ENCODE measurements at regions not wholly inside any gene's neighbourhood (a gene's known extent, or its start where the extent isn't known, plus 50 kb on each side); places are given as distances from the start of the nearest gene placed in this dataset.
A peak's percentile ranks its signal among the peaks of the same experiment; 100 is the strongest.
"Not testable (repeated sequence)": the region's sequence is repeated elsewhere in the genome, so short reads cannot be mapped to it uniquely, and the experiment has no call there.

GRCh38 chr3:107233877-107234276 lies 143.4 kb upstream of the CCDC54 start:
- not testable (repeated sequence) for DNase-seq (ENCODE audit: extremely low spot score, insufficient read length, low read depth)

GRCh38 chr3:107235193-107235927 lies 141.9 kb upstream of the CCDC54 start:
- FAIRE-seq (no peak), DNase-seq (ENCODE audit: extremely low spot score, insufficient read length, low read depth) (no peak)

More at GRCh38 chr3:107233877-107234276, 143.4 kb upstream of the CCDC54 start:
- FAIRE-seq: not testable (repeated sequence)

- FAIRE-seq (peak; percentile 89), DNase-seq (ENCODE audit: extremely low spot score, insufficient read length, low read depth) (peak; percentile 38)
Measured at GRCh38 chr3:107235928-107236315, 141.3 kb upstream of the CCDC54 start.

GRCh38 chr3:107236655-107237337 lies 140.4 kb upstream of the CCDC54 start:
- no peak for FAIRE-seq
- DNase-seq (ENCODE audit: extremely low spot score, insufficient read length, low read depth): no peak

GRCh38 chr3:107238787-107239186 lies 138.5 kb upstream of the CCDC54 start:
- FAIRE-seq (no peak), DNase-seq (ENCODE audit: extremely low spot score, insufficient read length, low read depth) (no peak)

GRCh38 chr3:107239703-107240102 lies 137.5 kb upstream of the CCDC54 start:
- DNase-seq (ENCODE audit: extremely low spot score, insufficient read length, low read depth): no peak
- no peak for FAIRE-seq

GRCh38 chr3:107240183-107241091 lies 136.8 kb upstream of the CCDC54 start:
- DNase-seq (ENCODE audit: extremely low spot score, insufficient read length, low read depth) (peak; percentile 74), FAIRE-seq (peak; percentile 90)

GRCh38 chr3:107241217-107241616 lies 136.0 kb upstream of the CCDC54 start:
- no peak for FAIRE-seq

GRCh38 chr3:107242579-107242978 lies 134.7 kb upstream of the CCDC54 start:
- FAIRE-seq: no peak
- DNase-seq (ENCODE audit: extremely low spot score, insufficient read length, low read depth): no peak

More at GRCh38 chr3:107241217-107241616, 136.0 kb upstream of the CCDC54 start:
- no peak for DNase-seq (ENCODE audit: extremely low spot score, insufficient read length, low read depth)

GRCh38 chr3:107247116-107247515 lies 130.1 kb upstream of the CCDC54 start:
- DNase-seq (ENCODE audit: extremely low spot score, insufficient read length, low read depth) (no peak), FAIRE-seq (no peak)

- FAIRE-seq (no peak), DNase-seq (ENCODE audit: extremely low spot score, insufficient read length, low read depth) (no peak)
Measured at GRCh38 chr3:107249132-107249531, 128.1 kb upstream of the CCDC54 start.

- DNase-seq (ENCODE audit: extremely low spot score, insufficient read length, low read depth): no peak
- FAIRE-seq: no peak
Measured at GRCh38 chr3:107250221-107250620, 127.0 kb upstream of the CCDC54 start.

- FAIRE-seq (no peak), DNase-seq (ENCODE audit: extremely low spot score, insufficient read length, low read depth) (no peak)
Measured at GRCh38 chr3:107251819-107252218, 125.4 kb upstream of the CCDC54 start.

GRCh38 chr3:107256963-107257362 lies 120.3 kb upstream of the CCDC54 start:
- FAIRE-seq (no peak), DNase-seq (ENCODE audit: extremely low spot score, insufficient read length, low read depth) (no peak)

- no peak for DNase-seq (ENCODE audit: extremely low spot score, insufficient read length, low read depth)
- FAIRE-seq: no peak
Measured at GRCh38 chr3:107258300-107258699, 118.9 kb upstream of the CCDC54 start.

GRCh38 chr3:107260207-107260606 lies 117.0 kb upstream of the CCDC54 start:
- DNase-seq (ENCODE audit: extremely low spot score, insufficient read length, low read depth) (no peak), FAIRE-seq (no peak)

GRCh38 chr3:107263269-107264021 lies 113.8 kb upstream of the CCDC54 start:
- FAIRE-seq (no peak), DNase-seq (ENCODE audit: extremely low spot score, insufficient read length, low read depth) (no peak)

GRCh38 chr3:107264888-107265287 lies 112.4 kb upstream of the CCDC54 start:
- no peak for DNase-seq (ENCODE audit: extremely low spot score, insufficient read length, low read depth)

GRCh38 chr3:107265526-107265925 lies 111.7 kb upstream of the CCDC54 start:
- FAIRE-seq (no peak), DNase-seq (ENCODE audit: extremely low spot score, insufficient read length, low read depth) (no peak)

More at GRCh38 chr3:107264888-107265287, 112.4 kb upstream of the CCDC54 start:
- no peak for FAIRE-seq

- no peak for FAIRE-seq
- no peak for DNase-seq (ENCODE audit: extremely low spot score, insufficient read length, low read depth)
Measured at GRCh38 chr3:107268469-107268868, 108.8 kb upstream of the CCDC54 start.
